Vagina (tissue), 2 donors: ENCODE measurements at regions not wholly inside any gene's neighbourhood (a gene's known extent, or its start where the extent isn't known, plus 50 kb on each side); places are given as distances from the start of the nearest gene placed in this dataset.
"Not testable (repeated sequence)": the region's sequence is repeated elsewhere in the genome, so short reads cannot be mapped to it uniquely, and the experiment has no call there.

Source experiments
- DNase-seq, 2 donors: peaks; one replicate each; pipeline ENCODE4 v3.0.0-alpha.2; 2017; ENCODE audit errors: extremely low spot score in 2 of 2
- H3K27ac ChIP-seq: fragments of 200-600 bp; sonication (generic); one replicate; pipeline ENCODE4 v1.5.1; 2019
- H3K27me3 ChIP-seq: fragments of 200-600 bp; sonication (generic); one replicate; pipeline ENCODE4 v1.5.1; 2019
- H3K36me3 ChIP-seq, 2 donors: fragments of 200-600 bp; sonication (generic); one replicate each; pipeline ENCODE4 v1.5.1; 2017 to 2019
- H3K4me1 ChIP-seq: fragments of 200-600 bp; sonication (generic); one replicate; pipeline ENCODE4 v1.5.1; 2019
- H3K4me3 ChIP-seq, 2 donors: fragments of 200-600 bp; sonication (generic); 1 replicate in 1 of 2; 2 replicates in 1 of 2; pipeline ENCODE4 v1.5.1; 2016 to 2019
- H3K9me3 ChIP-seq: fragments of 200-600 bp; sonication (generic); one replicate; pipeline ENCODE4 v1.5.1; 2019
- POLR2A ChIP-seq, 2 donors: fragments of 450-650 bp; IDR thresholded peaks; one replicate each; pipeline ENCODE4 v1.6.1; 2017; ENCODE audit warnings: antibody characterized with exemption in 2 of 2, mild to moderate bottlenecking in 2 of 2, moderate library complexity in 2 of 2
- POLR2AphosphoS5 ChIP-seq, 2 donors: sonication (generic); formaldehyde crosslinking; IDR thresholded peaks; one replicate each; pipeline ENCODE4 v1.9.0; 2017; ENCODE audit warnings: antibody characterized with exemption in 2 of 2, mild to moderate bottlenecking in 2 of 2, low read depth in 1 of 2; ENCODE audit not compliant: insufficient read depth in 1 of 2
- intact Hi-C: fragments of 100-400 bp; cut with DNase I; formaldehyde crosslinking; loops from one replicate; pipeline ENCODE4 v1.15.1; 2023
- TF ChIP-seq, protein P1 (sequence below), 3 experiments: fragments of 450-650 bp in 2 of 3; fragments of 200-600 bp in 1 of 3; sonication (generic) in 1 of 3; IDR thresholded peaks; one replicate each; pipeline ENCODE4 v1.5.1; 2017 to 2019; ENCODE audit warnings: antibody characterized with exemption in 3 of 3, mild to moderate bottlenecking in 2 of 3, moderate library complexity in 2 of 3

DNA sequence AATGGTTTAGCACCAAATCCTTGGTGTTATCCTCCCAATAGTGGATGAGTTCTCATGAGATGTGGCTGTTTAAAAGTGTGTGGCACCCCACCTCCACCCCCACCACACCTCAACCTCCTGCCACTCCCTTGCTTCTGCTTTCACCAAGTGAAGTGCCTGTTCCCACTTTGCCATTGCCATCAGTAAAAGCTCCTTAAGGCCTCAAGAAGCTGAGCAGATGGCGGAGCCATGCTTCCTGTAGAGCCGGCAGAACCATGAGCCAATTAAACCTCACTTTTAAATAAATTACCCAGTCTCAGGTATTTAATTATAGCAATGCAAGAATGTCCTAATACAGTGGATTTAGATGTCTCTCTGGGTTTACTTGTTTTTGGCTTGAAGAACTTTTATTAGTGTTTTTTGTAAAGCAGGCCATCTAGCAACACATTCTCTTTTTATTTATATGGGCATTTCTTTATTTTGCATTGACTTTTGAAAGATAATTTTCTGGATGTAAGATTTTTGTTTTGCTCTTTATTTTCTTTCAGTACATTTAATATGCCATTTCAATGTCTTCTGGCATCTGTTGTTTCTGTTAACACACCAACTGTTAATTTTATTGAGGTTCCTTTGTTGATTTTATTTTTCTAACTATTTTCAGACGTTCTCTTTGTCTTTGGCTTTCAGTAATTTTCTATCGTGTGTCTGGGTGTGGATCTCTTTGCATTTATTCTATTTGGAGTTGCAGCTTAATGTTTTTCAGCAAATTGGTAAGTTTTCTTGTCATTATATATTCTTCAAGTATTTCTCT is 724.5 kb upstream of the CNTN5 start:
- Histone ChIP-seq H3K27me3 (no peaks in the 10 kb centered on the region), H3K9me3 (no peaks in the 10 kb centered on the region), H3K36me3 (no peaks in the 10 kb centered on the region), H3K27ac (no peak overlapping the region), H3K4me3 (no peak overlapping the region), H3K4me1 (no peaks in the 10 kb centered on the region)
- TF ChIP-seq POLR2A (IDR thresholded peaks at IDR 0.05) (no peak), POLR2AphosphoS5 (IDR thresholded peaks at IDR 0.05; ENCODE audit: insufficient read depth in 1 of 2, low read depth in 1 of 2) (no peak)
- TF ChIP-seq, protein P1, sequence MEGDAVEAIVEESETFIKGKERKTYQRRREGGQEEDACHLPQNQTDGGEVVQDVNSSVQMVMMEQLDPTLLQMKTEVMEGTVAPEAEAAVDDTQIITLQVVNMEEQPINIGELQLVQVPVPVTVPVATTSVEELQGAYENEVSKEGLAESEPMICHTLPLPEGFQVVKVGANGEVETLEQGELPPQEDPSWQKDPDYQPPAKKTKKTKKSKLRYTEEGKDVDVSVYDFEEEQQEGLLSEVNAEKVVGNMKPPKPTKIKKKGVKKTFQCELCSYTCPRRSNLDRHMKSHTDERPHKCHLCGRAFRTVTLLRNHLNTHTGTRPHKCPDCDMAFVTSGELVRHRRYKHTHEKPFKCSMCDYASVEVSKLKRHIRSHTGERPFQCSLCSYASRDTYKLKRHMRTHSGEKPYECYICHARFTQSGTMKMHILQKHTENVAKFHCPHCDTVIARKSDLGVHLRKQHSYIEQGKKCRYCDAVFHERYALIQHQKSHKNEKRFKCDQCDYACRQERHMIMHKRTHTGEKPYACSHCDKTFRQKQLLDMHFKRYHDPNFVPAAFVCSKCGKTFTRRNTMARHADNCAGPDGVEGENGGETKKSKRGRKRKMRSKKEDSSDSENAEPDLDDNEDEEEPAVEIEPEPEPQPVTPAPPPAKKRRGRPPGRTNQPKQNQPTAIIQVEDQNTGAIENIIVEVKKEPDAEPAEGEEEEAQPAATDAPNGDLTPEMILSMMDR (IDR thresholded peaks at IDR 0.05) = no peak
- intact Hi-C loops = no loop called here
- DNase-seq = no peak

DNA sequence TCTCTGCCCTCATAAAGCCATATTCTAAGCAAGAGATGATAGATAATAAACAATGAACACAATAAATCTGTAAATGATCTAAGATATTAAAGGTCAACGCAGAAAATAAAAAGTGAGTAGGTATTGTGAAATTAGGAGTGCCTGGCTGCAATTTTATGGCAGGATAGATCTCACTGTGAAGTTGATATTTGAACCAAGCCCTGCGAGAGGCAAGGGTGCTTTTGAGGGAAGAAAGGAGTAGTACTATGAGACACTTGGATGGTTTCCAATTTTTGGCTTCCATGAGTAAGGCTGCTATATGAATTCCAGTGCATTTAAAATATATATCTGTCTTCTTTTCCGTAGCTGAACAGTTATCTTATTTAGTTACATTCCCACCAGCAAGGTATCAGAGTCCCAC is 720.0 kb upstream of the CNTN5 start:
- no peaks in the 10 kb centered on the region for H3K27me3 ChIP-seq
- no peaks in the 10 kb centered on the region for H3K36me3 ChIP-seq
- no peaks in the 10 kb centered on the region for H3K4me1 ChIP-seq
- H3K9me3 ChIP-seq = no peaks in the 10 kb centered on the region
- H3K27ac ChIP-seq = no peak overlapping the region
- DNase-seq = no peak
- TF ChIP-seq POLR2AphosphoS5 (IDR thresholded peaks at IDR 0.05; ENCODE audit: insufficient read depth in 1 of 2, low read depth in 1 of 2) = no peak
- TF ChIP-seq, protein P1 (IDR thresholded peaks at IDR 0.05) = no peak
- TF ChIP-seq POLR2A (IDR thresholded peaks at IDR 0.05) = no peak
- intact Hi-C loops = no loop called here
- no peak overlapping the region for H3K4me3 ChIP-seq

DNA sequence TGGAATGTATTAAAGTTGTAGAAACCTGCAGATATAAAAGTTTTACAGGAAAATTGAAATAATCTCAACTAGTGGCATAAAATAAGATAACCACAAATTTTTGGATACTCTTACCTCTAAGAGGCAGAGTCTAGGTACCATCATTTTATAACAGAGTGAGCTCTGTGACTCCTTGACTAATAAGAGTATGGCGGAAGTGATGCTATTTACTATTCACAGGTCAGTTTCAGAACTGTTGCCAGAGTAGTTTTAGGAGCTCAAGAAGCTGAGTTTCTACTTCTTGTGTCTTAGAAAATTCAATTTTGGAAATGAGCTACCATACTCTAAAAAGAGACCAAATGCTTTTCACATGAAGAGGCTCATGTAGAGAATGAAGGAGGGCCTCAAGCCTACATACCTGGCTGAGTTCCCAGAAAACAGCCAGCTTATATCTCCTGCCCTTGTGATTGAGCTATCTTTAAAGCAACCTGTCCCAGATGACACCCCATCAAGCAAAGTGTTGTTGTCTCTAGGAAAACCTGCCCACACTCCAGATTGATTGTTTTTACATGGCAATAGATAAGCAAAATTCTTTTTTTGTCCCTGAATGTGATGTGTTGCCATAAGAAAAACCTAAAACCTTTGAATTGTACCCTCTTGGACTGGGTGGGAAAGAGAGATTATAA is 712.8 kb upstream of the CNTN5 start:
- no peaks in the 10 kb centered on the region for H3K9me3 ChIP-seq
- H3K4me3 ChIP-seq = no peak overlapping the region
- intact Hi-C loops = no loop called here
- DNase-seq = no peak
- TF ChIP-seq POLR2A (IDR thresholded peaks at IDR 0.05) = no peak
- TF ChIP-seq, protein P1 (IDR thresholded peaks at IDR 0.05) = no peak
- no peak for TF ChIP-seq POLR2AphosphoS5 (IDR thresholded peaks at IDR 0.05; ENCODE audit: insufficient read depth in 1 of 2, low read depth in 1 of 2)
- H3K4me1 ChIP-seq = no peaks in the 10 kb centered on the region
- no peak overlapping the region for H3K27ac ChIP-seq
- no peaks in the 10 kb centered on the region for H3K36me3 ChIP-seq
- no peaks in the 10 kb centered on the region for H3K27me3 ChIP-seq

- H3K27ac ChIP-seq, H3K27me3 ChIP-seq, H3K4me1 ChIP-seq, DNase-seq, H3K9me3 ChIP-seq, H3K36me3 ChIP-seq, H3K4me3 ChIP-seq, intact Hi-C loops: not testable (repeated sequence)
These were observed 690.4 kb upstream of the CNTN5 start for GRCh38 chr11:98330306-98330705.

GRCh38 chr11:98358551-98358950 is 662.2 kb upstream of the CNTN5 start:
- no peaks in the 10 kb centered on the region for H3K27me3 ChIP-seq
- no peak overlapping the region for H3K27ac ChIP-seq
- no peaks in the 10 kb centered on the region for H3K4me1 ChIP-seq
- TF ChIP-seq, protein P1 (IDR thresholded peaks at IDR 0.05) = no peak
- TF ChIP-seq POLR2A (IDR thresholded peaks at IDR 0.05) = no peak
- no peak for TF ChIP-seq POLR2AphosphoS5 (IDR thresholded peaks at IDR 0.05; ENCODE audit: insufficient read depth in 1 of 2, low read depth in 1 of 2)
- H3K36me3 ChIP-seq = no peaks in the 10 kb centered on the region
- intact Hi-C loops = no loop called here
- H3K4me3 ChIP-seq = no peak overlapping the region
- H3K9me3 ChIP-seq = no peaks in the 10 kb centered on the region
- no peak for DNase-seq
